Kidney (tissue), 13 donors: ENCODE measurements at regions not wholly inside any gene's neighbourhood (a gene's known extent, or its start where the extent isn't known, plus 50 kb on each side); places are given as distances from the start of the nearest gene placed in this dataset.

Source experiments
- DNase-seq, 5 donors: peaks; one replicate each; pipeline ENCODE4 v3.0.0-alpha.2; 2013 to 2020
- FAIRE-seq: peaks from 2 replicates; lab custom pipeline; 2012; peaks lifted over from hg19 to GRCh38; lab: Jason Lieb, UNC
- H3K27ac ChIP-seq, 2 donors: one replicate each; pipeline ENCODE4 v1.7.0; 2013; ENCODE audit warnings: low read depth in 2 of 2, low read length in 2 of 2, inconsistent platforms in 1 of 2
- H3K27me3 ChIP-seq: one replicate; pipeline ENCODE4 v1.7.1; 2013; ENCODE audit warnings: low read length, inconsistent platforms; ENCODE audit not compliant: control insufficient read depth, insufficient read depth
- H3K36me3 ChIP-seq, 3 donors: one replicate each; pipeline versions ENCODE4 v1.7.0 to v1.7.1; 2013; ENCODE audit warnings: low read length in 3 of 3, control low read depth in 1 of 3, inconsistent platforms in 1 of 3; ENCODE audit not compliant: insufficient read depth in 3 of 3, control insufficient read depth in 2 of 3
- H3K4me1 ChIP-seq, 3 donors: one replicate each; pipeline versions ENCODE4 v1.7.0 to v1.7.1; 2013; ENCODE audit warnings: low read length in 3 of 3, inconsistent platforms in 1 of 3, low read depth in 1 of 3; ENCODE audit not compliant: control insufficient read depth in 2 of 3, insufficient read depth in 2 of 3
- H3K4me3 ChIP-seq, 3 donors: one replicate each; pipeline versions ENCODE4 v1.7.0 to v1.8.1; 2013; ENCODE audit warnings: low read length in 3 of 3, control low read depth in 1 of 3, inconsistent platforms in 1 of 3
- H3K9ac ChIP-seq, 3 donors: one replicate each; pipeline versions ENCODE4 v1.7.0 to v1.7.1; 2013; ENCODE audit warnings: low read length in 3 of 3, control low read depth in 1 of 3, inconsistent platforms in 1 of 3
- H3K9me3 ChIP-seq, 3 donors: one replicate each; pipeline versions ENCODE4 v1.7.0 to v1.7.1; 2013; ENCODE audit warnings: low read length in 3 of 3, control low read depth in 1 of 3, inconsistent platforms in 1 of 3; ENCODE audit not compliant: control insufficient read depth in 2 of 3, insufficient read depth in 1 of 3
- intact Hi-C: fragments of 100-400 bp; cut with DNase I; formaldehyde crosslinking; loops from one replicate; pipeline ENCODE4 v1.11.1; 2022
- TF ChIP-seq, protein P1 (sequence below): IDR thresholded peaks from 3 replicates; pipeline ENCODE4 v1.5.1; 2012; ENCODE audit warnings: mild to moderate bottlenecking, moderate library complexity, borderline replicate concordance; ENCODE audit not compliant: insufficient read depth; ENCODE audit errors: extremely low read depth
- donor health status: control.
- donor health status: control.
- donor health status: control.
- donor health status: control.
- donor health status: control.
- donor health status: DM: yes; HTN: yes; CAD: no.
- donor health status: Normal renal cell carcinoma (clear cell type).

DNA sequence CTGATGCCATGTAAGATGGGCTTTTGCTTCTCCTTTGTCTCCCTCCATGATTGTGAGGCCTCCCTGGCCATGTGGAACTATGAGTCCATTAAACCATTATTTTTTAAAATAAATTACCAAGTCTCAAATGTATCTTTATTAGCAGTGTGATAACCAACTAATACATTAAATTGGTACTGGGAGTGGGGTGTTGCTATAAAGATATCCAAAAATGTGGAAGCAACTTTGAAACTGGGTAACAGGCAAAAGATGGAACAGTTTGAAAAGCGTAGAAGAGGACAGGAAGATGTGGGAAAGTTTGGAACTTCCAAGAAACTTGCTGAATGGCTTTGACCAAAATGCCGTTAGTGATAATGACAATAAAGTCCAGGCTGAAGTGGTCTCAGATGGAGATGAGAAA lies 526.7 kb downstream of the SH3BGRL start:
- TF ChIP-seq, protein P1, sequence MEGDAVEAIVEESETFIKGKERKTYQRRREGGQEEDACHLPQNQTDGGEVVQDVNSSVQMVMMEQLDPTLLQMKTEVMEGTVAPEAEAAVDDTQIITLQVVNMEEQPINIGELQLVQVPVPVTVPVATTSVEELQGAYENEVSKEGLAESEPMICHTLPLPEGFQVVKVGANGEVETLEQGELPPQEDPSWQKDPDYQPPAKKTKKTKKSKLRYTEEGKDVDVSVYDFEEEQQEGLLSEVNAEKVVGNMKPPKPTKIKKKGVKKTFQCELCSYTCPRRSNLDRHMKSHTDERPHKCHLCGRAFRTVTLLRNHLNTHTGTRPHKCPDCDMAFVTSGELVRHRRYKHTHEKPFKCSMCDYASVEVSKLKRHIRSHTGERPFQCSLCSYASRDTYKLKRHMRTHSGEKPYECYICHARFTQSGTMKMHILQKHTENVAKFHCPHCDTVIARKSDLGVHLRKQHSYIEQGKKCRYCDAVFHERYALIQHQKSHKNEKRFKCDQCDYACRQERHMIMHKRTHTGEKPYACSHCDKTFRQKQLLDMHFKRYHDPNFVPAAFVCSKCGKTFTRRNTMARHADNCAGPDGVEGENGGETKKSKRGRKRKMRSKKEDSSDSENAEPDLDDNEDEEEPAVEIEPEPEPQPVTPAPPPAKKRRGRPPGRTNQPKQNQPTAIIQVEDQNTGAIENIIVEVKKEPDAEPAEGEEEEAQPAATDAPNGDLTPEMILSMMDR: no peak
- no peak overlapping the region for H3K4me3 ChIP-seq
- H3K27ac ChIP-seq: no peak overlapping the region
- no peaks in the 10 kb centered on the region for H3K27me3 ChIP-seq
- FAIRE-seq (no peak), DNase-seq (no peak)
- no peaks in the 10 kb centered on the region for H3K4me1 ChIP-seq
- intact Hi-C loops: no loop called here
- H3K9ac ChIP-seq: no peak overlapping the region
- H3K9me3 ChIP-seq: no peaks in the 10 kb centered on the region
- H3K36me3 ChIP-seq: no peaks in the 10 kb centered on the region

GRCh38 chrX:81729269-81729777 lies 527.4 kb downstream of the SH3BGRL start:
- no peak for DNase-seq
- Histone ChIP-seq H3K4me1 (no peaks in the 10 kb centered on the region), H3K4me3 (no peak overlapping the region), H3K36me3 (no peaks in the 10 kb centered on the region), H3K27me3 (no peaks in the 10 kb centered on the region), H3K9ac (no peak overlapping the region), H3K27ac (no peak overlapping the region), H3K9me3 (no peaks in the 10 kb centered on the region)
- intact Hi-C loops: no loop called here
- TF ChIP-seq, protein P1: no peak
- no peak for FAIRE-seq

DNA sequence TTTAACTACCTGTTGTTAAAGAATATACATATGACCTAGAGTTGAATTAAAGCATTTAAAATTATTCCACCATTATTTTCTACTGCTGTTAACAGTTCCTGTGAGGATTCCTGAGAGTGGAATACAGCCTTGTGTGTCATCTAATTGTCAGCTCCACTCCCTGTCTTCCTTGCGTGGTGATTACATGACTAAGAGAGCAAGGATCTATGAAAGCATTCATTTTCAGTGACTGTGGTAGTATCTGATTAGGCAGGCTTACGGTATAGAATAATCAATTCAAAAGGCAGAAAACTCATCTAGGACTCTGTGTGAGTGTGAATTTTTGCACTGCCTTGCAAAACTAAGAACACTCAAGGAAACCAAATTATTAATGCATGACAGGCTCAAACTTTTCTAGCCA lies 577.8 kb downstream of the SH3BGRL start:
- H3K9me3 ChIP-seq: no peaks in the 10 kb centered on the region
- TF ChIP-seq, protein P1: no peak
- FAIRE-seq: no peak
- H3K4me1 ChIP-seq: no peaks in the 10 kb centered on the region
- DNase-seq: no peak
- H3K27ac ChIP-seq: no peak overlapping the region
- H3K9ac ChIP-seq: no peak overlapping the region
- intact Hi-C loops: no loop called here
- H3K36me3 ChIP-seq: no peaks in the 10 kb centered on the region
- no peaks in the 10 kb centered on the region for H3K27me3 ChIP-seq
- H3K4me3 ChIP-seq: no peak overlapping the region

DNA sequence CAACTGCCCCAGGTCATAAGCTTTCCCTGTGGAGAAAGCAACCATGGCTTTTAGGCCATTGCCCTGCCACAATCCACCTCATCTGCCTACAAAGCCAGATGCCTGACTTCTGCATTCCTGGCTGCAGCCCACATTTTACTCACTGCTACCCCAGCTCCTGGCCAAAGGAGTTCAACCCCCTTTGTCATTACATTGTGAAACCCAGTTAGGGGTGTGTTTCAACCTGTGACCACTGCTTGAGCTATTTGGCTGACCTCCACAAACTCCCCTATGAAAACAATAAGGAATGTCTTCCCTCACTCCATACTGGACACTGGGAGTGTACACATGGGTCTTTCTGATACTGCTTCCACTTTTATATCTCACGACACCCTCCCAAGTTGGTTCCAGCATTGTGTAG lies 589.2 kb downstream of the SH3BGRL start:
- no peaks in the 10 kb centered on the region for H3K36me3 ChIP-seq
- no peaks in the 10 kb centered on the region for H3K27me3 ChIP-seq
- FAIRE-seq (no peak), DNase-seq (no peak)
- no peak overlapping the region for H3K9ac ChIP-seq
- H3K9me3 ChIP-seq: no peaks in the 10 kb centered on the region
- H3K27ac ChIP-seq: no peak overlapping the region
- no peaks in the 10 kb centered on the region for H3K4me1 ChIP-seq
- intact Hi-C loops: no loop called here
- TF ChIP-seq, protein P1: no peak
- H3K4me3 ChIP-seq: no peak overlapping the region
